Peyer's patch (tissue), 4 donors: ENCODE measurements at regions not wholly inside any gene's neighbourhood (a gene's known extent, or its start where the extent isn't known, plus 50 kb on each side); places are given as distances from the start of the nearest gene placed in this dataset.

Experiments used
- DNase-seq, 3 donors: peaks; one replicate each; pipeline ENCODE4 v3.0.0-alpha.2; 2017 to 2019
- H3K27ac ChIP-seq, 4 donors: fragments of 200-600 bp; sonication (generic); one replicate each; pipeline ENCODE4 v1.5.1; 2016 to 2019
- H3K27me3 ChIP-seq, 2 donors: fragments of 200-600 bp; sonication (generic); one replicate each; pipeline ENCODE4 v1.5.1; 2019
- H3K36me3 ChIP-seq, 3 donors: fragments of 200-600 bp; sonication (generic); one replicate each; pipeline ENCODE4 v1.5.1; 2016 to 2019
- H3K4me1 ChIP-seq, 4 donors: fragments of 200-600 bp; sonication (generic); one replicate each; pipeline ENCODE4 v1.5.1; 2016 to 2019
- H3K4me3 ChIP-seq, 4 donors: fragments of 200-600 bp; sonication (generic); 1 replicate in 3 of 4; 2 replicates in 1 of 4; pipeline ENCODE4 v1.5.1; 2016 to 2019; ENCODE audit warnings: mild to moderate bottlenecking in 1 of 4
- H3K9me3 ChIP-seq, 4 donors: fragments of 200-600 bp; sonication (generic); one replicate each; pipeline ENCODE4 v1.5.1; 2016 to 2019; ENCODE audit warnings: mild to moderate bottlenecking in 1 of 4
- POLR2A ChIP-seq, 2 donors: fragments of 450-650 bp; IDR thresholded peaks; one replicate each; pipeline ENCODE4 v1.5.1; 2017; ENCODE audit warnings: antibody characterized with exemption in 2 of 2, mild to moderate bottlenecking in 2 of 2, moderate library complexity in 2 of 2
- TF ChIP-seq, protein P1 (sequence below), 6 experiments: fragments of 450-650 bp in 4 of 6; fragments of 200-600 bp in 2 of 6; sonication (generic) in 1 of 6; IDR thresholded peaks; one replicate each; pipeline ENCODE4 v1.5.1; 2017 to 2019; ENCODE audit warnings: antibody characterized with exemption in 6 of 6, mild to moderate bottlenecking in 3 of 6, moderate library complexity in 1 of 6

DNA sequence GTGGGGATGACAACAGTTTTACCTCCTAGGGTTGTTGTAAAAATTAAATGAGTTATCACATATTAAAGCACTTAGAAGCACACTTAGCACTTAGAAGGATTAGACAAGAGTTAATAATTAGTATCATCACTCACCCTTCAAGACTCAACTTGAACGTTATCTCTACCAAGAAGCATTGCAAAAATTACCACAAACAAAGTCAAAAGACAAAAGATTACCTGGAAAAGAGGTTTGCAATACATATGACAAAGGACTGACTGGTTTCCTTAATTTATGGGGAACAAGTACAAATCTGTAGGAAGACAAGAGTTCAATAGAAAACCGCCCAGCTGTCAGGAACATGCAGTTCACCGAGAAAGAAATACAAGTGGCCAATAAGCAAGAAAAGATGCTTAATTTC, 93.3 kb upstream of the ATP1A1 start:
- Histone ChIP-seq H3K36me3 (no peaks in the 10 kb centered on the region), H3K4me1 (no peaks in the 10 kb centered on the region), H3K27me3 (no peaks in the 10 kb centered on the region), H3K4me3 (no peak overlapping the region), H3K27ac (no peak overlapping the region), H3K9me3 (no peaks in the 10 kb centered on the region)
- TF ChIP-seq, protein P1, sequence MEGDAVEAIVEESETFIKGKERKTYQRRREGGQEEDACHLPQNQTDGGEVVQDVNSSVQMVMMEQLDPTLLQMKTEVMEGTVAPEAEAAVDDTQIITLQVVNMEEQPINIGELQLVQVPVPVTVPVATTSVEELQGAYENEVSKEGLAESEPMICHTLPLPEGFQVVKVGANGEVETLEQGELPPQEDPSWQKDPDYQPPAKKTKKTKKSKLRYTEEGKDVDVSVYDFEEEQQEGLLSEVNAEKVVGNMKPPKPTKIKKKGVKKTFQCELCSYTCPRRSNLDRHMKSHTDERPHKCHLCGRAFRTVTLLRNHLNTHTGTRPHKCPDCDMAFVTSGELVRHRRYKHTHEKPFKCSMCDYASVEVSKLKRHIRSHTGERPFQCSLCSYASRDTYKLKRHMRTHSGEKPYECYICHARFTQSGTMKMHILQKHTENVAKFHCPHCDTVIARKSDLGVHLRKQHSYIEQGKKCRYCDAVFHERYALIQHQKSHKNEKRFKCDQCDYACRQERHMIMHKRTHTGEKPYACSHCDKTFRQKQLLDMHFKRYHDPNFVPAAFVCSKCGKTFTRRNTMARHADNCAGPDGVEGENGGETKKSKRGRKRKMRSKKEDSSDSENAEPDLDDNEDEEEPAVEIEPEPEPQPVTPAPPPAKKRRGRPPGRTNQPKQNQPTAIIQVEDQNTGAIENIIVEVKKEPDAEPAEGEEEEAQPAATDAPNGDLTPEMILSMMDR (IDR thresholded peaks at IDR 0.05) = no peak
- no peak for TF ChIP-seq POLR2A (IDR thresholded peaks at IDR 0.05)
- no peak for DNase-seq

DNA sequence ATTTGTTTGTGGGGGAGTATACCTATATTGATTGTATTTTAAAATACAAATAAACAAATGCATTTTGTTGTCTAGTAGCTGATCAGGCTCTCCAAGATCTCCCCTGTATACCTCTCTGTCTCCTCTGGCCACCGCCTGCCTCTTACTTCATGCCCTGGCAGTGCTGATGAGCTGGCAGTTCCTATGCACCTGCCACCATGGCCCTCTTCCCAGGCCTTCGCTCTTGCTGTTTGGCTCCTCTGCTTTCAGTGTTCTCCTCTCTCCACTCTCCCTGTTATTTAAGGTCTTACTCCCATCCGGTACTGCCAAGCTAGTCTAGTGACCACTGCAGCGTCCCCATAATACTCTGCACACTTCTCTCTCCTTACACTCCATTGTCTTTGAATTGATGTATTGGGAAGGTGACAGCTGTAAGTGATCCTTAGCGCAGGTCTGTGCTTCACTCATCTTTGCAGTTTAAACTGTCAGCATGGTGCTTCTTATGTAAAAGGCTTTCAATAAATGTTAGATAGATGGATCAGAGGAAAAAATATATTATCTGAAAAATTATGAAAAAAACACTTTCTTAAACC, 88.1 kb upstream of the ATP1A1 start:
- Histone ChIP-seq H3K27ac (no peak overlapping the region), H3K36me3 (no peaks in the 10 kb centered on the region), H3K27me3 (no peaks in the 10 kb centered on the region), H3K4me3 (no peak overlapping the region), H3K4me1 (no peaks in the 10 kb centered on the region), H3K9me3 (no peaks in the 10 kb centered on the region)
- DNase-seq = no peak
- TF ChIP-seq, protein P1 (IDR thresholded peaks at IDR 0.05) = no peak
- no peak for TF ChIP-seq POLR2A (IDR thresholded peaks at IDR 0.05)

DNA sequence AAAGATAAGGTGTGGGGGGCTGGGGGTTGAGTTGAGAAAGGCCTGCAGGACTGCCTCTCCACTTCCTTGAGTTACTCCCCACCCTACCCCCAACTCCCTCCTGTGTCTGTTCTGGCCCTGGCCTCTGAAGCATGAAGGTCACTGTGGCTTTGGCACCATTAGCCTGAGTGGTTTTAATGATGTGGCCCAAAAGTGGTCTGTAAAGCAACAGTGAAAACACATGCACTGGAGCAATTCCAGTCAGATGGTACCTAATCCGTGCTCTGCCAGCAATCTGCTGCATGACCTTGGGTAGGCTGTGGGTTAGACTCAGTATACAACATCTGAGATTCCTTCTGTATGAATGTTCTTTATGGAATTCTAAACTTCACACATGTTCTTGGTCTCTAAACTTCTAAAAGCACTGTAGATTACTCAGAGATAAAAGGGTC, 86.5 kb upstream of the ATP1A1 start:
- TF ChIP-seq, protein P1 (IDR thresholded peaks at IDR 0.05) = no peak
- TF ChIP-seq POLR2A (IDR thresholded peaks at IDR 0.05) = no peak
- DNase-seq = no peak

DNA sequence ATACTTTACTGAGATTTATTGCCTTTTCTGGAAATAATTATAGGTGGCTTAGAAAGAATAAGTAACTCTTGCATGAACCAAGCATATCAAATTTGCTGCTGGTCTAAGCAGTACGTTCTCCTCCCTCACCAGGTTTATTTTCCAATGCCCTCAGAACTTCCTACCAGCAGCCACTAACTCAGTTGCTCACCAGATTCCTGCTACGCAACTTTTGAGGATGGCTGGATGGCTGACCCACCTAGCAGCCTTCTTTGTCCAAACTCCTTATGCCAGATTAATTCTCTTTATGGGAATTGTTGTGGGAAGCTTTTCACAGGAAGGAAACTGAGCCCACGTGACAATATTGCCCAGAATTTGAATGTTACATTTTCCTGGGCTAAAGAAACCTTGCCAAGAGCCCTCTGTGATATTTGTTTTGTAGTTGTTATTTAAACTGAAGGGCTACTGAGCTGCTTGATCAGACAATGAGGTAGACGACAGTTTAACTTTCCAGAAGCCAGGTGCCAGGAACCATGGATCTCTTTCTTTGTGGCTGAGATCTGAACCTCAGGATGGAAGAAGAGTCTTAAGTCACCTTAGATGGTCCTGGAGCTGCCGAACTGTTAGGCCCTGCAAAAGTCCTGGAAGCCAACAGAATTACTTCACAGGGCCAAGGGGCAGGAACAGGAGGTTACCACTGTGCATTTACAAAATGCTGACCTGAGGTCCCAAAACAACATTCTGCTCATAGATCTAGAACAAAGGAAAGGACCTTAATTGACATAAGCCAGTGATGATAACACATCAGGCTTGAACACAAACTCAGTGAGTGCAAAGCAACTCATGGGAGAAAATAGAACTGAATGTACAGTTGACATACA, 85.5 kb upstream of the ATP1A1 start:
- Histone ChIP-seq H3K4me1 (no peaks in the 10 kb centered on the region), H3K27ac (no peak overlapping the region), H3K4me3 (no peak overlapping the region), H3K36me3 (no peaks in the 10 kb centered on the region), H3K27me3 (no peaks in the 10 kb centered on the region), H3K9me3 (no peaks in the 10 kb centered on the region)
- TF ChIP-seq, protein P1 (IDR thresholded peaks at IDR 0.05) = no peak
- TF ChIP-seq POLR2A (IDR thresholded peaks at IDR 0.05) = no peak
- DNase-seq = no peak

More for the DNA sequence above, 86.5 kb upstream of the ATP1A1 start:
- Histone ChIP-seq H3K9me3 (no peaks in the 10 kb centered on the region), H3K27me3 (no peaks in the 10 kb centered on the region), H3K4me3 (no peak overlapping the region), H3K36me3 (no peaks in the 10 kb centered on the region), H3K27ac (no peak overlapping the region), H3K4me1 (no peaks in the 10 kb centered on the region)

DNA sequence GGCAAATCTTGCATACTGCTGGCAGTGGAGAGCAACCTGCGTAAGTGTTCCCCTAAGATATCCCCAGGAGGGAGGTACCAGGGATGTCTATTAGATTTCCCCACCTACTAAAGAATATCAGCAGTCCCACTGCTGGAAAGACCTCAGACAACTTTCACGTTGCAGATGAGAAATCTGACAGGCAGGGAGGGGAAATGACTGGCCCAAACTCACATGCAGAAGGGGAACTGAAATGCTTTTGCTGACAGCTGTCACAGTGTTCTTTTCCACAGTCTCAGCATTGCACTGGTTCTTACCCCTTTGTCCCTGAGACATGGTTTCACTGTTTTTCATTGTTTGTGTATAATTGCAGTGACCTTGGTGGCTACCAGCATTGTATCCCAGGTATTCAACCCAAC, 84.8 kb upstream of the ATP1A1 start:
- no peaks in the 10 kb centered on the region for H3K36me3 ChIP-seq
- no peak overlapping the region for H3K4me3 ChIP-seq
- H3K27me3 ChIP-seq = no peaks in the 10 kb centered on the region
- no peaks in the 10 kb centered on the region for H3K4me1 ChIP-seq
- TF ChIP-seq, protein P1 (IDR thresholded peaks at IDR 0.05) = no peak
- TF ChIP-seq POLR2A (IDR thresholded peaks at IDR 0.05) = no peak
- no peak overlapping the region for H3K27ac ChIP-seq
- no peaks in the 10 kb centered on the region for H3K9me3 ChIP-seq
- no peak for DNase-seq
